ENCODE measurements at regions not wholly inside any gene's neighbourhood (a gene's known extent, or its start where the extent isn't known, plus 50 kb on each side); places are given as distances from the start of the nearest gene placed in this dataset.

DNA sequence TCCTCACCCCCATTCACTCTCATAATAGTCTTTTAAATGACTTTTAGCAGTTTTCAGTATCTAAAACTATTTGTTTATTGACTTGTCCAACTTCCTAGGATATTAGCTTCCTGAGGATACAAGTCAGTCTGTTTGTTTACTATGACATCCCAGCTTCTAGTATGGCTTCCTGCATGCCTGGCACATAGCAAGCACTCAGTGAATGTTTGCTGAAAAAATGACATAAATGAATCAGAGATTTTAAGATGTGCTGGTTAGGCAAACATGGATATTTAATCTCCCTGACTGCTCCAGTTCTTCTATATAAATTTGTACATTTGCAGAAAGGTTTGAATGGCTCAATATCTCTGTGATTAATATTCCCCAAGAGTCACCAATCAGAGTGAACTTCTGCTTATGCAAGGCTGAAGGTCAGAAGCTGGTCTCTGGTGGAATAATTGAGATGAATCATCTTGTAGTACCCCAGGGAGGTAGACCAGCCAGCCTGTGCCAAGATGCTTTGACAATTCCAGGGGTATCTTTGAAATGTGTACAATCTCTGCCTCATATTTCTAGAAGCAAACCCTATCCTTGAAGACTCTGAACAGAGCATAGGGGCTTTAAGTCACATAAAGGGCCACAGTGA lies 219.0 kb upstream of the LMCD1 start (continued):
- TF ChIP-seq, protein P1, sequence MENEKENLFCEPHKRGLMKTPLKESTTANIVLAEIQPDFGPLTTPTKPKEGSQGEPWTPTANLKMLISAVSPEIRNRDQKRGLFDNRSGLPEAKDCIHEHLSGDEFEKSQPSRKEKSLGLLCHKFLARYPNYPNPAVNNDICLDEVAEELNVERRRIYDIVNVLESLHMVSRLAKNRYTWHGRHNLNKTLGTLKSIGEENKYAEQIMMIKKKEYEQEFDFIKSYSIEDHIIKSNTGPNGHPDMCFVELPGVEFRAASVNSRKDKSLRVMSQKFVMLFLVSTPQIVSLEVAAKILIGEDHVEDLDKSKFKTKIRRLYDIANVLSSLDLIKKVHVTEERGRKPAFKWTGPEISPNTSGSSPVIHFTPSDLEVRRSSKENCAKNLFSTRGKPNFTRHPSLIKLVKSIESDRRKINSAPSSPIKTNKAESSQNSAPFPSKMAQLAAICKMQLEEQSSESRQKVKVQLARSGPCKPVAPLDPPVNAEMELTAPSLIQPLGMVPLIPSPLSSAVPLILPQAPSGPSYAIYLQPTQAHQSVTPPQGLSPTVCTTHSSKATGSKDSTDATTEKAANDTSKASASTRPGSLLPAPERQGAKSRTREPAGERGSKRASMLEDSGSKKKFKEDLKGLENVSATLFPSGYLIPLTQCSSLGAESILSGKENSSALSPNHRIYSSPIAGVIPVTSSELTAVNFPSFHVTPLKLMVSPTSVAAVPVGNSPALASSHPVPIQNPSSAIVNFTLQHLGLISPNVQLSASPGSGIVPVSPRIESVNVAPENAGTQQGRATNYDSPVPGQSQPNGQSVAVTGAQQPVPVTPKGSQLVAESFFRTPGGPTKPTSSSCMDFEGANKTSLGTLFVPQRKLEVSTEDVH (IDR thresholded peaks at IDR 0.05; ENCODE audit: low read depth, partially characterized antibody) = no peak
- no peak for TF ChIP-seq JUNB (IDR thresholded peaks at IDR 0.05)
- TF ChIP-seq RELA (IDR thresholded peaks at IDR 0.05; ENCODE audit: borderline replicate concordance, partially characterized antibody) = no peak
- TF ChIP-seq, protein P2, sequence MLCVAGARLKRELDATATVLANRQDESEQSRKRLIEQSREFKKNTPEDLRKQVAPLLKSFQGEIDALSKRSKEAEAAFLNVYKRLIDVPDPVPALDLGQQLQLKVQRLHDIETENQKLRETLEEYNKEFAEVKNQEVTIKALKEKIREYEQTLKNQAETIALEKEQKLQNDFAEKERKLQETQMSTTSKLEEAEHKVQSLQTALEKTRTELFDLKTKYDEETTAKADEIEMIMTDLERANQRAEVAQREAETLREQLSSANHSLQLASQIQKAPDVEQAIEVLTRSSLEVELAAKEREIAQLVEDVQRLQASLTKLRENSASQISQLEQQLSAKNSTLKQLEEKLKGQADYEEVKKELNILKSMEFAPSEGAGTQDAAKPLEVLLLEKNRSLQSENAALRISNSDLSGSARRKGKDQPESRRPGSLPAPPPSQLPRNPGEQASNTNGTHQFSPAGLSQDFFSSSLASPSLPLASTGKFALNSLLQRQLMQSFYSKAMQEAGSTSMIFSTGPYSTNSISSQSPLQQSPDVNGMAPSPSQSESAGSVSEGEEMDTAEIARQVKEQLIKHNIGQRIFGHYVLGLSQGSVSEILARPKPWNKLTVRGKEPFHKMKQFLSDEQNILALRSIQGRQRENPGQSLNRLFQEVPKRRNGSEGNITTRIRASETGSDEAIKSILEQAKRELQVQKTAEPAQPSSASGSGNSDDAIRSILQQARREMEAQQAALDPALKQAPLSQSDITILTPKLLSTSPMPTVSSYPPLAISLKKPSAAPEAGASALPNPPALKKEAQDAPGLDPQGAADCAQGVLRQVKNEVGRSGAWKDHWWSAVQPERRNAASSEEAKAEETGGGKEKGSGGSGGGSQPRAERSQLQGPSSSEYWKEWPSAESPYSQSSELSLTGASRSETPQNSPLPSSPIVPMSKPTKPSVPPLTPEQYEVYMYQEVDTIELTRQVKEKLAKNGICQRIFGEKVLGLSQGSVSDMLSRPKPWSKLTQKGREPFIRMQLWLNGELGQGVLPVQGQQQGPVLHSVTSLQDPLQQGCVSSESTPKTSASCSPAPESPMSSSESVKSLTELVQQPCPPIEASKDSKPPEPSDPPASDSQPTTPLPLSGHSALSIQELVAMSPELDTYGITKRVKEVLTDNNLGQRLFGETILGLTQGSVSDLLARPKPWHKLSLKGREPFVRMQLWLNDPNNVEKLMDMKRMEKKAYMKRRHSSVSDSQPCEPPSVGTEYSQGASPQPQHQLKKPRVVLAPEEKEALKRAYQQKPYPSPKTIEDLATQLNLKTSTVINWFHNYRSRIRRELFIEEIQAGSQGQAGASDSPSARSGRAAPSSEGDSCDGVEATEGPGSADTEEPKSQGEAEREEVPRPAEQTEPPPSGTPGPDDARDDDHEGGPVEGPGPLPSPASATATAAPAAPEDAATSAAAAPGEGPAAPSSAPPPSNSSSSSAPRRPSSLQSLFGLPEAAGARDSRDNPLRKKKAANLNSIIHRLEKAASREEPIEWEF (IDR thresholded peaks at IDR 0.05; ENCODE audit: insufficient replicate concordance, low read depth, low read length) = no peak
